NCI-H1092 (cell line): ENCODE measurements at regions not wholly inside any gene's neighbourhood (a gene's known extent, or its start where the extent isn't known, plus 50 kb on each side); places are given as distances from the start of the nearest gene placed in this dataset.

Experiments
- DNase-seq: peaks from one replicate; lab custom pipeline; 2025; lab: John Stamatoyannopoulos, UW

GRCh38 chr10:3850999-3851937, 66.3 kb upstream of the KLF6 start:
- DNase-seq = no peak

GRCh38 chr10:3848775-3849635, 64.0 kb upstream of the KLF6 start:
- DNase-seq = no peak

GRCh38 chr10:3848005-3848774, 63.2 kb upstream of the KLF6 start:
- no peak for DNase-seq

GRCh38 chr10:3846736-3847135, 61.7 kb upstream of the KLF6 start:
- DNase-seq = no peak

- DNase-seq = no peak
Measured at GRCh38 chr10:3844491-3845025, 59.5 kb upstream of the KLF6 start.

- DNase-seq = no peak
Measured at GRCh38 chr10:3838460-3839437, 53.7 kb upstream of the KLF6 start.

GRCh38 chr10:3837647-3838459, 52.8 kb upstream of the KLF6 start:
- DNase-seq = no peak

- no peak for DNase-seq
Measured at GRCh38 chr10:3836222-3836820, 51.3 kb upstream of the KLF6 start.

GRCh38 chr10:3835770-3836169, 50.8 kb upstream of the KLF6 start:
- no peak for DNase-seq

- DNase-seq = no peak
Measured at GRCh38 chr10:3834947-3835346, 49.9 kb upstream of the KLF6 start.
